ENCODE measurements at regions not wholly inside any gene's neighbourhood (a gene's known extent, or its start where the extent isn't known, plus 50 kb on each side); places are given as distances from the start of the nearest gene placed in this dataset.

- CTCF ChIA-PET: no interaction called here
These were observed 437.8 kb upstream of the PROX1 start for GRCh38 chr1:213549982-213550381.

GRCh38 chr1:213550804-213551203 lies 437.0 kb upstream of the PROX1 start:
- ChIA-PET CTCF (no interaction called here), POLR2A (no interaction called here)
- no peak for DNase-seq (ENCODE audit: extremely low spot score)
- no peak for TF ChIP-seq NFRKB (IDR thresholded peaks at IDR 0.05)
- TF ChIP-seq CTBP1 (IDR thresholded peaks at IDR 0.05; ENCODE audit: borderline replicate concordance): no peak
- TF ChIP-seq L3MBTL2 (conservative IDR thresholded peaks at IDR 0.05): no peak
- no peak for TF ChIP-seq ELF4 (IDR thresholded peaks at IDR 0.05)
- no peak for TF ChIP-seq SP1 (IDR thresholded peaks at IDR 0.05)
- TF ChIP-seq BHLHE40 (IDR thresholded peaks at IDR 0.05; ENCODE audit: borderline replicate concordance): no peak
- TF ChIP-seq PKNOX1 (IDR thresholded peaks at IDR 0.05): no peak
- no peak for TF ChIP-seq FOXM1 (IDR thresholded peaks at IDR 0.05; ENCODE audit: borderline replicate concordance)
- no peak for TF ChIP-seq TARDBP (IDR thresholded peaks at IDR 0.05)
- no peak for TF ChIP-seq ARNT (IDR thresholded peaks at IDR 0.05)
- no peak for TF ChIP-seq HDGF (IDR thresholded peaks at IDR 0.05; ENCODE audit: borderline replicate concordance)
- no peak for TF ChIP-seq LEF1 (IDR thresholded peaks at IDR 0.05; ENCODE audit: borderline replicate concordance)
- TF ChIP-seq FOXK2 (IDR thresholded peaks at IDR 0.05): no peak
- TF ChIP-seq FOXA1 (IDR thresholded peaks at IDR 0.05): no peak
- no peak for TF ChIP-seq SUZ12 (IDR thresholded peaks at IDR 0.05)

More at GRCh38 chr1:213549982-213550381, 437.8 kb upstream of the PROX1 start:
- no peak for DNase-seq (ENCODE audit: extremely low spot score)
- POLR2A ChIA-PET: no interaction called here
- TF ChIP-seq ARNT (IDR thresholded peaks at IDR 0.05) (no peak), FOXA1 (IDR thresholded peaks at IDR 0.05) (no peak), LEF1 (IDR thresholded peaks at IDR 0.05; ENCODE audit: borderline replicate concordance) (no peak), ZNF384 (IDR thresholded peaks at IDR 0.05) (no peak), ELF4 (IDR thresholded peaks at IDR 0.05) (no peak), SUZ12 (IDR thresholded peaks at IDR 0.05) (no peak), PKNOX1 (IDR thresholded peaks at IDR 0.05) (no peak), FOXK2 (IDR thresholded peaks at IDR 0.05) (no peak), BHLHE40 (IDR thresholded peaks at IDR 0.05; ENCODE audit: borderline replicate concordance) (no peak), NFRKB (IDR thresholded peaks at IDR 0.05) (no peak), SP1 (IDR thresholded peaks at IDR 0.05) (no peak), FOXM1 (IDR thresholded peaks at IDR 0.05; ENCODE audit: borderline replicate concordance) (no peak), L3MBTL2 (conservative IDR thresholded peaks at IDR 0.05) (no peak), TARDBP (IDR thresholded peaks at IDR 0.05) (no peak), HDGF (IDR thresholded peaks at IDR 0.05; ENCODE audit: borderline replicate concordance) (no peak), CTBP1 (IDR thresholded peaks at IDR 0.05; ENCODE audit: borderline replicate concordance) (no peak)

GRCh38 chr1:213552045-213552444 lies 435.7 kb upstream of the PROX1 start:
- ChIA-PET CTCF (no interaction called here), POLR2A (no interaction called here)
- DNase-seq (ENCODE audit: extremely low spot score): no peak
- no peak for TF ChIP-seq FOXK2 (IDR thresholded peaks at IDR 0.05)
- no peak for TF ChIP-seq CTBP1 (IDR thresholded peaks at IDR 0.05; ENCODE audit: borderline replicate concordance)
- TF ChIP-seq ELF4 (IDR thresholded peaks at IDR 0.05): no peak
- no peak for TF ChIP-seq BHLHE40 (IDR thresholded peaks at IDR 0.05; ENCODE audit: borderline replicate concordance)
- TF ChIP-seq TARDBP (IDR thresholded peaks at IDR 0.05): no peak
- TF ChIP-seq L3MBTL2 (conservative IDR thresholded peaks at IDR 0.05): no peak
- no peak for TF ChIP-seq LEF1 (IDR thresholded peaks at IDR 0.05; ENCODE audit: borderline replicate concordance)
- TF ChIP-seq ZNF384 (IDR thresholded peaks at IDR 0.05): no peak
- TF ChIP-seq HDGF (IDR thresholded peaks at IDR 0.05; ENCODE audit: borderline replicate concordance): no peak
- no peak for TF ChIP-seq FOXM1 (IDR thresholded peaks at IDR 0.05; ENCODE audit: borderline replicate concordance)
- TF ChIP-seq NFRKB (IDR thresholded peaks at IDR 0.05): no peak
- TF ChIP-seq SP1 (IDR thresholded peaks at IDR 0.05): no peak
- no peak for TF ChIP-seq SUZ12 (IDR thresholded peaks at IDR 0.05)
- TF ChIP-seq PKNOX1 (IDR thresholded peaks at IDR 0.05): no peak
- TF ChIP-seq FOXA1 (IDR thresholded peaks at IDR 0.05): no peak
- TF ChIP-seq ARNT (IDR thresholded peaks at IDR 0.05): no peak

GRCh38 chr1:213560226-213560625 lies 427.5 kb upstream of the PROX1 start:
- DNase-seq (ENCODE audit: extremely low spot score): no peak
- ChIA-PET POLR2A (no interaction called here), CTCF (no interaction called here)
- no peak for TF ChIP-seq FOXM1 (IDR thresholded peaks at IDR 0.05; ENCODE audit: borderline replicate concordance)
- no peak for TF ChIP-seq TARDBP (IDR thresholded peaks at IDR 0.05)

- DNase-seq (ENCODE audit: extremely low spot score): no peak
- CTCF ChIA-PET: no interaction called here
- POLR2A ChIA-PET: no interaction called here
- no peak for TF ChIP-seq L3MBTL2 (conservative IDR thresholded peaks at IDR 0.05)
- TF ChIP-seq LEF1 (IDR thresholded peaks at IDR 0.05; ENCODE audit: borderline replicate concordance): no peak
- no peak for TF ChIP-seq ELF4 (IDR thresholded peaks at IDR 0.05)
- no peak for TF ChIP-seq SP1 (IDR thresholded peaks at IDR 0.05)
- no peak for TF ChIP-seq TARDBP (IDR thresholded peaks at IDR 0.05)
- TF ChIP-seq HDGF (IDR thresholded peaks at IDR 0.05; ENCODE audit: borderline replicate concordance): no peak
These were observed 425.9 kb upstream of the PROX1 start for GRCh38 chr1:213561870-213562269.

- POLR2A ChIA-PET: no interaction called here
- no peak for DNase-seq (ENCODE audit: extremely low spot score)
- CTCF ChIA-PET: no interaction called here
- no peak for TF ChIP-seq FOXA1 (IDR thresholded peaks at IDR 0.05)
- TF ChIP-seq FOXM1 (IDR thresholded peaks at IDR 0.05; ENCODE audit: borderline replicate concordance): no peak
- no peak for TF ChIP-seq TARDBP (IDR thresholded peaks at IDR 0.05)
- no peak for TF ChIP-seq CTBP1 (IDR thresholded peaks at IDR 0.05; ENCODE audit: borderline replicate concordance)
- TF ChIP-seq NFRKB (IDR thresholded peaks at IDR 0.05): no peak
- TF ChIP-seq FOXK2 (IDR thresholded peaks at IDR 0.05): no peak
- TF ChIP-seq L3MBTL2 (conservative IDR thresholded peaks at IDR 0.05): no peak
- no peak for TF ChIP-seq LEF1 (IDR thresholded peaks at IDR 0.05; ENCODE audit: borderline replicate concordance)
- TF ChIP-seq ELF4 (IDR thresholded peaks at IDR 0.05): no peak
- TF ChIP-seq BHLHE40 (IDR thresholded peaks at IDR 0.05; ENCODE audit: borderline replicate concordance): no peak
- TF ChIP-seq PKNOX1 (IDR thresholded peaks at IDR 0.05): no peak
- no peak for TF ChIP-seq SP1 (IDR thresholded peaks at IDR 0.05)
- TF ChIP-seq ZNF384 (IDR thresholded peaks at IDR 0.05): no peak
- TF ChIP-seq ARNT (IDR thresholded peaks at IDR 0.05): no peak
- TF ChIP-seq SUZ12 (IDR thresholded peaks at IDR 0.05): no peak
- no peak for TF ChIP-seq HDGF (IDR thresholded peaks at IDR 0.05; ENCODE audit: borderline replicate concordance)
These were observed 423.5 kb upstream of the PROX1 start for GRCh38 chr1:213564215-213564659.
